Adrenal gland (tissue), 5 donors: ENCODE measurements at regions not wholly inside any gene's neighbourhood (a gene's known extent, or its start where the extent isn't known, plus 50 kb on each side); places are given as distances from the start of the nearest gene placed in this dataset.

Experiments
- POLR2A ChIP-seq, 2 donors: fragments of 450-650 bp; IDR thresholded peaks; one replicate each; pipeline ENCODE4 v1.6.1; 2017; ENCODE audit warnings: antibody characterized with exemption in 2 of 2, mild to moderate bottlenecking in 2 of 2, moderate library complexity in 1 of 2
- TF ChIP-seq, protein P1 (sequence below), 6 experiments: fragments of 450-650 bp in 4 of 6; fragments of 200-600 bp in 2 of 6; sonication (generic) in 1 of 6; IDR thresholded peaks; 1 replicate in 5 of 6; 2 replicates in 1 of 6; pipeline versions ENCODE4 v1.5.1 to v1.8.0; 2016 to 2021; ENCODE audit warnings: antibody characterized with exemption in 6 of 6, mild to moderate bottlenecking in 2 of 6, moderate library complexity in 1 of 6
- donor health status: DM: no; HTN: no; CAD: no.

GRCh38 chr11:38123673-38124072 lies 1525.6 kb upstream of the RAG2 start:
- TF ChIP-seq, protein P1, sequence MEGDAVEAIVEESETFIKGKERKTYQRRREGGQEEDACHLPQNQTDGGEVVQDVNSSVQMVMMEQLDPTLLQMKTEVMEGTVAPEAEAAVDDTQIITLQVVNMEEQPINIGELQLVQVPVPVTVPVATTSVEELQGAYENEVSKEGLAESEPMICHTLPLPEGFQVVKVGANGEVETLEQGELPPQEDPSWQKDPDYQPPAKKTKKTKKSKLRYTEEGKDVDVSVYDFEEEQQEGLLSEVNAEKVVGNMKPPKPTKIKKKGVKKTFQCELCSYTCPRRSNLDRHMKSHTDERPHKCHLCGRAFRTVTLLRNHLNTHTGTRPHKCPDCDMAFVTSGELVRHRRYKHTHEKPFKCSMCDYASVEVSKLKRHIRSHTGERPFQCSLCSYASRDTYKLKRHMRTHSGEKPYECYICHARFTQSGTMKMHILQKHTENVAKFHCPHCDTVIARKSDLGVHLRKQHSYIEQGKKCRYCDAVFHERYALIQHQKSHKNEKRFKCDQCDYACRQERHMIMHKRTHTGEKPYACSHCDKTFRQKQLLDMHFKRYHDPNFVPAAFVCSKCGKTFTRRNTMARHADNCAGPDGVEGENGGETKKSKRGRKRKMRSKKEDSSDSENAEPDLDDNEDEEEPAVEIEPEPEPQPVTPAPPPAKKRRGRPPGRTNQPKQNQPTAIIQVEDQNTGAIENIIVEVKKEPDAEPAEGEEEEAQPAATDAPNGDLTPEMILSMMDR (IDR thresholded peaks at IDR 0.05) = no peak
- no peak for TF ChIP-seq POLR2A (IDR thresholded peaks at IDR 0.05)
